DMS114 treated with DMSO at 0.1 percent for 48 hours (cell line): ENCODE measurements at regions not wholly inside any gene's neighbourhood (a gene's known extent, or its start where the extent isn't known, plus 50 kb on each side); places are given as distances from the start of the nearest gene placed in this dataset.

Source experiments
- DNase-seq: peaks from one replicate; lab custom pipeline; 2025; ENCODE audit not compliant: unreplicated experiment; lab: John Stamatoyannopoulos, UW

- no peak for DNase-seq
Observed at GRCh38 chr5:38643616-38644015, 87.2 kb upstream of the LIFR start.

- no peak for DNase-seq
Observed at GRCh38 chr5:38645508-38645907, 89.1 kb upstream of the LIFR start.

- no peak for DNase-seq
Observed at GRCh38 chr5:38648703-38649291, 92.4 kb upstream of the LIFR start.

- DNase-seq, result no peak
Observed at GRCh38 chr5:38650540-38650939, 94.1 kb upstream of the LIFR start.

GRCh38 chr5:38650946-38651345 lies 94.5 kb upstream of the LIFR start:
- no peak for DNase-seq

- no peak for DNase-seq
Observed at GRCh38 chr5:38651806-38652205, 95.4 kb upstream of the LIFR start.

- no peak for DNase-seq
Observed at GRCh38 chr5:38653389-38653788, 96.9 kb upstream of the LIFR start.

GRCh38 chr5:38655691-38656090 lies 99.2 kb upstream of the LIFR start:
- no peak for DNase-seq

- DNase-seq, result no peak
Observed at GRCh38 chr5:38656568-38656967, 100.1 kb upstream of the LIFR start.

- DNase-seq, result no peak
Observed at GRCh38 chr5:38657020-38657419, 100.6 kb upstream of the LIFR start.

GRCh38 chr5:38660194-38660668 lies 103.8 kb upstream of the LIFR start:
- DNase-seq, result peak; percentile 22

- no peak for DNase-seq
Observed at GRCh38 chr5:38662090-38662489, 105.6 kb upstream of the LIFR start.

- no peak for DNase-seq
Observed at GRCh38 chr5:38663249-38663648, 106.8 kb upstream of the LIFR start.

GRCh38 chr5:38666668-38667498 lies 110.4 kb upstream of the LIFR start:
- no peak for DNase-seq

GRCh38 chr5:38667499-38667776 lies 111.0 kb upstream of the LIFR start:
- no peak for DNase-seq

GRCh38 chr5:38669361-38669880 lies 113.0 kb upstream of the LIFR start:
- DNase-seq, result no peak

- DNase-seq, result no peak
Observed at GRCh38 chr5:38670066-38670465, 113.6 kb upstream of the LIFR start.

GRCh38 chr5:38670878-38671277 lies 114.4 kb upstream of the LIFR start:
- DNase-seq, result no peak

GRCh38 chr5:38672059-38672788 lies 115.8 kb upstream of the LIFR start:
- DNase-seq, result no peak

- DNase-seq, result no peak
Observed at GRCh38 chr5:38673671-38674071, 117.2 kb upstream of the LIFR start.

- DNase-seq, result no peak
Observed at GRCh38 chr5:38675443-38675842, 119.0 kb upstream of the LIFR start.

GRCh38 chr5:38677636-38678035 lies 121.2 kb upstream of the LIFR start:
- DNase-seq, result no peak
